ENCODE measurements at regions not wholly inside any gene's neighbourhood (a gene's known extent, or its start where the extent isn't known, plus 50 kb on each side); places are given as distances from the start of the nearest gene placed in this dataset.
"Not testable (repeated sequence)": the region's sequence is repeated elsewhere in the genome, so short reads cannot be mapped to it uniquely, and the experiment has no call there.

DNA sequence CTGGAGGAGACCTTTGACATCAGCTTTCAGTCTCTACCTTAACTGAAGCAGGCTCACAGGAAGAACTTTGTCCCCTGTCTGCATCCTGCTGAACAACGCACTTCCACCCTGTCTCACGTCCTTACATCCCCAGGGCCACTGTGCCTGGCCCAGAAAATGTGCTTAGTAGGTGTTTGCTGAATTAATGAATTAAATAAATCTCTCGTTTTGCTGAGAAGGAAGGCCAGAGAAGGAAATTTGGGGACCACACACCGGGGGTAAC, 54.3 kb upstream of the CREB3L1 start:
- no peak overlapping the region for H3K27ac Mint-ChIP-seq
- no peak overlapping the region for H3K4me3 Mint-ChIP-seq
- no peaks in the 10 kb centered on the region for H3K4me1 Mint-ChIP-seq (ENCODE audit: low read depth)
- no peaks in the 10 kb centered on the region for H3K9me3 Mint-ChIP-seq
- H3K27me3 Mint-ChIP-seq (ENCODE audit: low read depth), result peaks cover 32% of the 10 kb centered on the region
- H3K36me3 Mint-ChIP-seq (ENCODE audit: low read depth), result no peaks in the 10 kb centered on the region

DNA sequence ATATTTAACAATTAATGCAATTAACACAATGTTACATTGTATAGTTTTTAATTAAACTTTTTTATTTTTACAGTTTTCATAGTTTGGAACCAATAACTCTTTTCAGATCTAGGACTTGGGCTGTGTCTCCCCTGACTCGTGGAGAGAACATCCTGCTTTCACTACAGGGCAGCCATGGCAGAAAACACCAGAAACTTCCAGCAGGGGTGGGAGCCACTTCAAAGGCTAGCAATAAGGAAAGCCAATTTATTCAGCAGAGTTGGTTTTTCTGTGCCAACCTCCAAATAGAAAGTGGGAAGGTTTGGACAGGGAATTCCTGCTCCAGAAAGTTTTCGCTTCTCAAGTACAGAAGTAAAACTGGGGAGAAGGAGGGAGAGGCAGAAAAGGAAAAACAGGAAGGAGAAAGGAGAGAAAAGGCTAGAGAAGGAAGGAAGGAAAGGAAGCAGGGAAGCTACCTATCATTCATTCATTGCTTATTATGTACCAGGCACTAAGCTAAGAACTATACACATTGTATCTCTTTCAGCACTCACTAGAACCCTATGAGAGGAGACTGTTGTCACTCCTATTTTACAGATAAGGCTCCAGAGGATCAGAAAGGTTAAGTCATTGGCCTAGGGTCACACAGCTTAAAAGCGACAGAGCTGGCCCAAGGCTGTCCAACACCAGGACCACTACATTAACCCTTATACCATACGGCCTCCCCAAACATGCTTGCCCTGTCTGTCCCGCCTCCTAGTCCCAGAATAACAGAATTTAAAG, 54.8 kb upstream of the CREB3L1 start:
- Mint-ChIP-seq H3K4me3 (no peak overlapping the region), H3K27me3 (ENCODE audit: low read depth) (peaks cover 32% of the 10 kb centered on the region), H3K4me1 (ENCODE audit: low read depth) (no peaks in the 10 kb centered on the region), H3K9me3 (no peaks in the 10 kb centered on the region), H3K36me3 (ENCODE audit: low read depth) (no peaks in the 10 kb centered on the region), H3K27ac (no peak overlapping the region)

GRCh38 chr11:46220313-46220712, 57.1 kb upstream of the CREB3L1 start:
- Mint-ChIP-seq H3K4me1 (ENCODE audit: low read depth) (peaks cover 4% of the 10 kb centered on the region), H3K27ac (no peak overlapping the region), H3K4me3 (no peak overlapping the region), H3K9me3 (no peaks in the 10 kb centered on the region), H3K36me3 (ENCODE audit: low read depth) (no peaks in the 10 kb centered on the region), H3K27me3 (ENCODE audit: low read depth) (peaks cover 13% of the 10 kb centered on the region)

DNA sequence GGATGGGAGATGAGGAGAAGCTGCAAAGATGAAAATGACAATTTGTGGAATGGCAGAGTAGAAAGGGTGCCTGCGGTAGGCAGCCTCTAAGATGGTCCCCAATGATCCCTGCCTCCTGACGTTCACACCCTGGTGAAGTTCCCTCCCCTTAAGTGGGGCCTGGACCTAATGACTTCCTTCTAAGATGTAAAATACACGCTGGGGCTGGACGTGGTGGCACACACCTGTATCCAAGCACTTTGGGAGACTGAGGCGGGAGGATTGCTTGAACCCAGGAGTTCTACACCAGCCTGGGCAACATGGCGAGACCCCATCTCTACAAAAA, 60.7 kb upstream of the CREB3L1 start:
- Mint-ChIP-seq H3K36me3 (ENCODE audit: low read depth) (no peaks in the 10 kb centered on the region), H3K27ac (no peak overlapping the region), H3K9me3 (no peaks in the 10 kb centered on the region), H3K4me3 (no peak overlapping the region), H3K4me1 (ENCODE audit: low read depth) (peaks cover 4% of the 10 kb centered on the region), H3K27me3 (ENCODE audit: low read depth) (peaks cover 10% of the 10 kb centered on the region)

- H3K9me3 Mint-ChIP-seq, result no peaks in the 10 kb centered on the region
- peaks cover 10% of the 10 kb centered on the region for H3K27me3 Mint-ChIP-seq (ENCODE audit: low read depth)
- no peak overlapping the region for H3K4me3 Mint-ChIP-seq
- H3K4me1 Mint-ChIP-seq (ENCODE audit: low read depth), result peaks cover 4% of the 10 kb centered on the region
- H3K27ac Mint-ChIP-seq, result no peak overlapping the region
- H3K36me3 Mint-ChIP-seq (ENCODE audit: low read depth), result no peaks in the 10 kb centered on the region
Measured at GRCh38 chr11:46216019-46216764, 61.3 kb upstream of the CREB3L1 start.

GRCh38 chr11:46215208-46215931, 62.1 kb upstream of the CREB3L1 start:
- Mint-ChIP-seq H3K27me3 (ENCODE audit: low read depth) (peaks cover 10% of the 10 kb centered on the region), H3K4me3 (no peak overlapping the region), H3K36me3 (ENCODE audit: low read depth) (peaks cover 3% of the 10 kb centered on the region), H3K4me1 (ENCODE audit: low read depth) (peaks cover 10% of the 10 kb centered on the region), H3K9me3 (peaks cover 6% of the 10 kb centered on the region), H3K27ac (no peak overlapping the region)

DNA sequence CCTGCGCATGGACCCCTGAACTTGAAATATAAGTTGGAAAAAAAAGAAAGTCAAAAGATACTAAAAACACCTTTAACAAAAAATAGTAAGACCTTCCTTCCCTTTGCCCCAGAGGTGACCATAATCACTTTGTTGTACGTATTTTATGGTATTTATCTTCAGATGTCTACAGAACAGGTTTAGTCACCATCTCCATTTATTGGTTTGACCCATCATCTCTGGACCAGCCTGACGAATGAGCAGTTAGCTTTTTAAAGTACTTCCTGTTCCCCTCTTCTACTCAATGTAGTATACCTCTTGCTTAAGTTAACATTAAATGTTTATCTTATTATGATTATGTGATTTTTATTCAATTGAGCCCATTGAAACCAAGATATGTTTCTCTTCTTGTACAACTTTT, 64.7 kb upstream of the CREB3L1 start:
- Mint-ChIP-seq H3K27ac (no peak overlapping the region), H3K4me1 (ENCODE audit: low read depth) (peaks cover 16% of the 10 kb centered on the region), H3K27me3 (ENCODE audit: low read depth) (peaks cover 11% of the 10 kb centered on the region), H3K36me3 (ENCODE audit: low read depth) (peaks cover 3% of the 10 kb centered on the region), H3K4me3 (no peak overlapping the region), H3K9me3 (peaks cover 6% of the 10 kb centered on the region)

DNA sequence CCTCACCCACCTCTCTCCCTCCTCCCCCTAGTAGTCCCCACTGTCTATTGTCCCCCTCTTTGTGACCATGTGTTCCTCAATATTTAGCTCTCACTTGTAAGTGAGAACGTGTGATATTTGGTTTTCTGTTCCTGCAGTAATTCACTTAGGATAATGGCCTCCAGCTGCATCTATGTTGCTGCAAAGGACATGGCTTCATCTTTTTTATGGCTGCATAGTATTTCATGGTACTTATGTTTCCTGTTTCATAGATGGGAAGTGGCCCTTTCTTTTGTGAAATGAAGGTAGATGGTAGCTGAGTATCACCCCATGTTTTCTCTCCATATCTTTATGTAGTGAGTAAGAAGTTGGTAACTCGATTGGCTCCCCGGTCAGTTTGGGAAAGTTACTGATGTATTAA, 66.6 kb upstream of the CREB3L1 start:
- peaks cover 8% of the 10 kb centered on the region for H3K27me3 Mint-ChIP-seq (ENCODE audit: low read depth)
- H3K9me3 Mint-ChIP-seq, result peaks cover 6% of the 10 kb centered on the region
- H3K36me3 Mint-ChIP-seq (ENCODE audit: low read depth), result peaks cover 3% of the 10 kb centered on the region
- peaks cover 13% of the 10 kb centered on the region for H3K4me1 Mint-ChIP-seq (ENCODE audit: low read depth)
- no peak overlapping the region for H3K27ac Mint-ChIP-seq
- H3K4me3 Mint-ChIP-seq, result no peak overlapping the region

DNA sequence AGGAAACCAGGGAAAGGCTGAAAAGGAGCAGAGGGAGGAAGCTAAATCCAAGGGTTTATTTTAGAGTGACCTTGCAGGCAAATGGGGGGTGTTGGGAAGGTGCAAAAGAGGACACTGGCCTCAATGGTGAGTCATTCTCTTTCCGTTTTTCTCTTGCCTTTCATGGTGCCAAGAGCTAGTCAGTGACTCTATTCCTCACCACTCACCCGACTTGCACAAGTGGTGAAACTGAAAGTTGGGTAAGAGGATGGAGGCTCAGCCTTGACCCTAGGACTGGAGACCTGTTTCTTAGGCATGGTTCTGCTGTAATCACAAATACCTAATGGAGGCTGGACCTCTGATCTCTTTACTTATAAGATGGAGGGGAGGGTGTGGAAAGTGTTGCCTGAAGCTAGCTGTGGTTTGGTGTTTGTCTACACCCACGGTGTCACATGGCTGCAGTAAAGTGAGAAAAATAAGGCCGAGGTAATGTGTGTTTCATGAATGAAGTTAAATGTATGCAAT, 67.3 kb upstream of the CREB3L1 start:
- H3K9me3 Mint-ChIP-seq, result peaks cover 6% of the 10 kb centered on the region
- H3K4me1 Mint-ChIP-seq (ENCODE audit: low read depth), result peaks cover 13% of the 10 kb centered on the region
- H3K27ac Mint-ChIP-seq, result peak overlapping the region; percentile 10
- H3K27me3 Mint-ChIP-seq (ENCODE audit: low read depth), result peaks cover 9% of the 10 kb centered on the region
- H3K36me3 Mint-ChIP-seq (ENCODE audit: low read depth), result peaks cover 3% of the 10 kb centered on the region
- H3K4me3 Mint-ChIP-seq, result no peak overlapping the region

DNA sequence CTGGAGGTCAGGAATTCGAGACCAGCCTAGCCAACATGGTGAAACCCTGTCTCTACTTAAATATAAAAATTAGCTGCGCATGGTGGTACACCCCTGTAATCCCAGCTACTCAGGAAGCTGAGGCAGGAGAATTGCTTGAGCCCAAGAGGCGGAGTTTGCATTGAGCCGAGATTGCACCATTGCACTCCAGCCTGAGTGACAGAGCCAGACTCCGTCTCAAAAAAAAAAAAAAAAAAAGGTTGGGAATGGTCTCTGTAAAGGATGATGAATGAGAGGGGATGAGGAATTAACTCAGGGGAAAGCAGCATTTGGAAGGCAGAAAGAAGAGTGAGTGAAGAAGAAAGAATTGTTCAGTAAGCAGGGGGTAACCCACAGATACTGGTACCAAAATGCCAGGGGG, 67.8 kb upstream of the CREB3L1 start:
- H3K36me3 Mint-ChIP-seq (ENCODE audit: low read depth); H3K4me3 Mint-ChIP-seq; H3K27ac Mint-ChIP-seq; H3K9me3 Mint-ChIP-seq: not testable (repeated sequence)
- peaks cover 13% of the 10 kb centered on the region for H3K4me1 Mint-ChIP-seq (ENCODE audit: low read depth)
- H3K27me3 Mint-ChIP-seq (ENCODE audit: low read depth), result peaks cover 12% of the 10 kb centered on the region

- peaks cover 13% of the 10 kb centered on the region for H3K4me1 Mint-ChIP-seq (ENCODE audit: low read depth)
- peaks cover 12% of the 10 kb centered on the region for H3K27me3 Mint-ChIP-seq (ENCODE audit: low read depth)
- H3K27ac Mint-ChIP-seq, result no peak overlapping the region
- H3K36me3 Mint-ChIP-seq (ENCODE audit: low read depth), result peaks cover 3% of the 10 kb centered on the region
- H3K4me3 Mint-ChIP-seq, result no peak overlapping the region
- H3K9me3 Mint-ChIP-seq, result peaks cover 6% of the 10 kb centered on the region
Measured at GRCh38 chr11:46208803-46209202, 68.7 kb upstream of the CREB3L1 start.

- H3K27ac Mint-ChIP-seq, result no peak overlapping the region
- H3K27me3 Mint-ChIP-seq (ENCODE audit: low read depth), result peaks cover 18% of the 10 kb centered on the region
- peaks cover 13% of the 10 kb centered on the region for H3K4me1 Mint-ChIP-seq (ENCODE audit: low read depth)
- H3K4me3 Mint-ChIP-seq, result no peak overlapping the region
- peaks cover 6% of the 10 kb centered on the region for H3K9me3 Mint-ChIP-seq
- peaks cover 3% of the 10 kb centered on the region for H3K36me3 Mint-ChIP-seq (ENCODE audit: low read depth)
Measured at GRCh38 chr11:46207270-46207669, 70.2 kb upstream of the CREB3L1 start.

GRCh38 chr11:46204415-46204814, 73.0 kb upstream of the CREB3L1 start:
- H3K27ac Mint-ChIP-seq; H3K4me3 Mint-ChIP-seq; H3K9me3 Mint-ChIP-seq; H3K36me3 Mint-ChIP-seq (ENCODE audit: low read depth); H3K4me1 Mint-ChIP-seq (ENCODE audit: low read depth): not testable (repeated sequence)
- H3K27me3 Mint-ChIP-seq (ENCODE audit: low read depth), result peaks cover 25% of the 10 kb centered on the region

- no peak overlapping the region for H3K27ac Mint-ChIP-seq
- H3K27me3 Mint-ChIP-seq (ENCODE audit: low read depth), result peaks cover 25% of the 10 kb centered on the region
- H3K4me1 Mint-ChIP-seq (ENCODE audit: low read depth), result no peaks in the 10 kb centered on the region
- no peaks in the 10 kb centered on the region for H3K9me3 Mint-ChIP-seq
- H3K4me3 Mint-ChIP-seq, result no peak overlapping the region
- no peaks in the 10 kb centered on the region for H3K36me3 Mint-ChIP-seq (ENCODE audit: low read depth)
Measured at GRCh38 chr11:46203746-46204145, 73.7 kb upstream of the CREB3L1 start.
